HG03159 (cell line): ENCODE measurements at regions not wholly inside any gene's neighbourhood (a gene's known extent, or its start where the extent isn't known, plus 50 kb on each side); places are given as distances from the start of the nearest gene placed in this dataset.

Experiments
- ATAC-seq: cut with Tn5 transposase; IDR thresholded peaks from one replicate; pipeline ENCODE4 v1.9.1; 2021; ENCODE audit warnings: mild to moderate bottlenecking, moderate library complexity; ENCODE audit not compliant: unreplicated experiment

GRCh38 chr19:28889941-28890670 lies 322.8 kb downstream of the UQCRFS1 start:
- no peak for ATAC-seq

- ATAC-seq: no peak
These were observed 324.9 kb downstream of the UQCRFS1 start for GRCh38 chr19:28887920-28888618.

- no peak for ATAC-seq
These were observed 326.2 kb downstream of the UQCRFS1 start for GRCh38 chr19:28886708-28887107.

GRCh38 chr19:28885965-28886364 lies 327.0 kb downstream of the UQCRFS1 start:
- no peak for ATAC-seq

GRCh38 chr19:28884786-28885476 lies 328.0 kb downstream of the UQCRFS1 start:
- ATAC-seq: no peak

- ATAC-seq: no peak
These were observed 329.7 kb downstream of the UQCRFS1 start for GRCh38 chr19:28883241-28883693.

- no peak for ATAC-seq
These were observed 330.1 kb downstream of the UQCRFS1 start for GRCh38 chr19:28882818-28883217.

GRCh38 chr19:28881616-28882015 lies 331.3 kb downstream of the UQCRFS1 start:
- no peak for ATAC-seq

GRCh38 chr19:28880735-28881401 lies 332.1 kb downstream of the UQCRFS1 start:
- ATAC-seq: no peak

GRCh38 chr19:28878862-28879566 lies 333.9 kb downstream of the UQCRFS1 start:
- no peak for ATAC-seq

GRCh38 chr19:28876609-28877123 lies 336.3 kb downstream of the UQCRFS1 start:
- no peak for ATAC-seq

GRCh38 chr19:28874742-28875141 lies 338.2 kb downstream of the UQCRFS1 start:
- no peak for ATAC-seq

- no peak for ATAC-seq
These were observed 339.6 kb downstream of the UQCRFS1 start for GRCh38 chr19:28873301-28873700.

- ATAC-seq: no peak
These were observed 341.7 kb downstream of the UQCRFS1 start for GRCh38 chr19:28871099-28871725.

- ATAC-seq: no peak
These were observed 343.5 kb downstream of the UQCRFS1 start for GRCh38 chr19:28869459-28869858.

- ATAC-seq: no peak
These were observed 344.1 kb downstream of the UQCRFS1 start for GRCh38 chr19:28868836-28869235.

- ATAC-seq: no peak
These were observed 345.0 kb downstream of the UQCRFS1 start for GRCh38 chr19:28867978-28868377.

GRCh38 chr19:28864577-28865042 lies 348.3 kb downstream of the UQCRFS1 start:
- ATAC-seq: no peak

- no peak for ATAC-seq
These were observed 348.9 kb downstream of the UQCRFS1 start for GRCh38 chr19:28864024-28864503.

- no peak for ATAC-seq
These were observed 350.7 kb downstream of the UQCRFS1 start for GRCh38 chr19:28862238-28862637.
